ENCODE measurements at regions not wholly inside any gene's neighbourhood (a gene's known extent, or its start where the extent isn't known, plus 50 kb on each side); places are given as distances from the start of the nearest gene placed in this dataset.

- Histone ChIP-seq H3K9ac (ENCODE audit: low read depth, low read length, poor library complexity, severe bottlenecking) (no peak overlapping the region), H4K20me1 (ENCODE audit: insufficient read depth, low read length, poor library complexity, severe bottlenecking) (no peaks in the 10 kb centered on the region), H3K36me3 (ENCODE audit: insufficient read depth, low read length) (no peaks in the 10 kb centered on the region), H3K27me3 (ENCODE audit: insufficient read depth, low read length, poor library complexity, severe bottlenecking) (no peaks in the 10 kb centered on the region), H3F3A (ENCODE audit: low read depth) (no peaks in the 10 kb centered on the region), H3K9me3 (ENCODE audit: insufficient read depth, low read depth, low read length) (no peaks in the 10 kb centered on the region), H3K4me3 (ENCODE audit: low read length, poor library complexity, severe bottlenecking) (no peak overlapping the region), H3K79me2 (ENCODE audit: insufficient read depth, low read length) (no peaks in the 10 kb centered on the region), H2AFZ (ENCODE audit: low read length) (no peak overlapping the region), H3K9me2 (replicated peaks; ENCODE audit: low read depth, low read length) (no peaks in the 10 kb centered on the region), H3K4me2 (ENCODE audit: low read depth, low read length, poor library complexity, severe bottlenecking) (no peak overlapping the region), H3K4me1 (ENCODE audit: insufficient read depth, low read length, poor library complexity, severe bottlenecking) (no peaks in the 10 kb centered on the region)
- TF ChIP-seq CTCF (conservative IDR thresholded peaks at IDR 0.05; ENCODE audit: low read length) (no peak), EZH2phosphoT487 (IDR thresholded peaks at IDR 0.05; ENCODE audit: borderline replicate concordance) (no peak)
Measured at GRCh38 chr6:43867996-43868395, 98.0 kb downstream of the VEGFA start.

- Histone ChIP-seq H3K4me1 (ENCODE audit: insufficient read depth, low read length, poor library complexity, severe bottlenecking) (no peaks in the 10 kb centered on the region), H3K9me2 (replicated peaks; ENCODE audit: low read depth, low read length) (no peaks in the 10 kb centered on the region), H4K20me1 (ENCODE audit: insufficient read depth, low read length, poor library complexity, severe bottlenecking) (no peaks in the 10 kb centered on the region), H3K27me3 (ENCODE audit: insufficient read depth, low read length, poor library complexity, severe bottlenecking) (no peaks in the 10 kb centered on the region), H3K36me3 (ENCODE audit: insufficient read depth, low read length) (no peaks in the 10 kb centered on the region), H3K4me3 (ENCODE audit: low read length, poor library complexity, severe bottlenecking) (no peak overlapping the region), H3K4me2 (ENCODE audit: low read depth, low read length, poor library complexity, severe bottlenecking) (no peak overlapping the region), H3F3A (ENCODE audit: low read depth) (no peaks in the 10 kb centered on the region), H3K9ac (ENCODE audit: low read depth, low read length, poor library complexity, severe bottlenecking) (no peak overlapping the region), H3K9me3 (ENCODE audit: insufficient read depth, low read depth, low read length) (no peaks in the 10 kb centered on the region), H2AFZ (ENCODE audit: low read length) (no peak overlapping the region), H3K79me2 (ENCODE audit: insufficient read depth, low read length) (no peaks in the 10 kb centered on the region)
- TF ChIP-seq CTCF (conservative IDR thresholded peaks at IDR 0.05; ENCODE audit: low read length) (no peak), EZH2phosphoT487 (IDR thresholded peaks at IDR 0.05; ENCODE audit: borderline replicate concordance) (no peak)
Measured at GRCh38 chr6:43867246-43867645, 97.2 kb downstream of the VEGFA start.

GRCh38 chr6:43865932-43866645 is 96.1 kb downstream of the VEGFA start:
- TF ChIP-seq CTCF (conservative IDR thresholded peaks at IDR 0.05; ENCODE audit: low read length) (no peak), EZH2phosphoT487 (IDR thresholded peaks at IDR 0.05; ENCODE audit: borderline replicate concordance) (no peak)
- Histone ChIP-seq H3K4me2 (ENCODE audit: low read depth, low read length, poor library complexity, severe bottlenecking) (no peak overlapping the region), H3K4me3 (ENCODE audit: low read length, poor library complexity, severe bottlenecking) (no peak overlapping the region), H3K4me1 (ENCODE audit: insufficient read depth, low read length, poor library complexity, severe bottlenecking) (no peaks in the 10 kb centered on the region), H4K20me1 (ENCODE audit: insufficient read depth, low read length, poor library complexity, severe bottlenecking) (no peaks in the 10 kb centered on the region), H3K9me2 (replicated peaks; ENCODE audit: low read depth, low read length) (no peaks in the 10 kb centered on the region), H3K36me3 (ENCODE audit: insufficient read depth, low read length) (no peaks in the 10 kb centered on the region), H3K9me3 (ENCODE audit: insufficient read depth, low read depth, low read length) (no peaks in the 10 kb centered on the region), H2AFZ (ENCODE audit: low read length) (no peak overlapping the region), H3K79me2 (ENCODE audit: insufficient read depth, low read length) (no peaks in the 10 kb centered on the region), H3K27me3 (ENCODE audit: insufficient read depth, low read length, poor library complexity, severe bottlenecking) (no peaks in the 10 kb centered on the region), H3K9ac (ENCODE audit: low read depth, low read length, poor library complexity, severe bottlenecking) (no peak overlapping the region), H3F3A (ENCODE audit: low read depth) (no peaks in the 10 kb centered on the region)
